ENCODE measurements at regions not wholly inside any gene's neighbourhood (a gene's known extent, or its start where the extent isn't known, plus 50 kb on each side); places are given as distances from the start of the nearest gene placed in this dataset.

DNA sequence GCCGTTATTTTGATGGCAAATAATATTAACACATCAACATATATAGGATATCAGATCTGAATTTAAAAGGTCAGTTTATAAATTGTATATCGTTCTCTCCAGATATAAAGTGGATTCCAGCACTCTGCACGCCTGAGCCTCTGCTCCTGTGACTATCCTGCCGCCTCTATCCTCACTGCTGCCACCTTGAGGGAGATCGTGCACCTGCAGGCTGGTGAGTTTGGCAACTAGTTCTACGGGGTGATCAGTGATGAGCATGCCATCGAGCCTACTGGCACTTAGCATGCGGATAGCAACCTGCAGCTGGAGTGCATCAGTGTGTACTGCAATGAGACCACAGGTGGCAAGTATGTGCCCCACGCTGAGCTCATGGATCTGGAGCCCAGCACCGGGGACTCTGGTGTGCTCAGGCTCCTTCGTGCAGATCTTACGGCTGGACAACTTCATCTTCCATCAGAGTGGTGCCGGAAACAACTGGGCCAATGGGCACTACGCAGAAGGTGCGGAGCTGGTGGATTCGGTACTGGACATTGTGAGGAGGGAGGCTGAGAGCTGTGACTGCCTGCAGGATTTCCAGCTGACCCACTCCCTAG is 84.9 kb downstream of the FBXO5 start:
- in situ Hi-C loops (cut with MboI; ENCODE audit: low sequenced_read_pairs) (no loop called here), dilution Hi-C loops (cut with HindIII; ENCODE audit: low sequenced_read_pairs, unreplicated experiment) (no loop called here), intact Hi-C loops (cut with micrococcal nuclease) (loop anchor here (1.0 to 5.0 kb wide), 3 partner anchors 33 to 181 kb away; no protein-coding TSS in a partner anchor)
- H3K27ac ChIP-seq (ENCODE audit: insufficient read depth, low read length) = no peak overlapping the region
- H3K4me2 ChIP-seq (ENCODE audit: low read depth, low read length) = no peak overlapping the region
- H3K4ac ChIP-seq (ENCODE audit: low read depth, low read length) = no peak overlapping the region
- H2AFZ ChIP-seq (replicated peaks; ENCODE audit: low read length, poor library complexity) = peak overlapping the region; percentile 36
- H3K9me3 ChIP-seq (ENCODE audit: control insufficient read depth, insufficient read depth, low read length) = no peaks in the 10 kb centered on the region
- no peaks in the 10 kb centered on the region; the same call in 1 of the 2 replicates for H3K27me3 ChIP-seq (ENCODE audit: control insufficient read depth, insufficient read depth, low read length)
- H2BK15ac ChIP-seq (ENCODE audit: low read depth, low read length) = no peak overlapping the region
- H2BK20ac ChIP-seq (ENCODE audit: low read depth, low read length) = no peak overlapping the region
- H4K8ac ChIP-seq (ENCODE audit: low read depth in 2 of 2, low read length in 2 of 2) = no peak overlapping the region
- no peak overlapping the region for H3K18ac ChIP-seq (ENCODE audit: low read depth, low read length)
- TF ChIP-seq RFX5 (IDR thresholded peaks at IDR 0.05; ENCODE audit: low read depth, low read length) (no peak), POLR2A (IDR thresholded peaks at IDR 0.05; ENCODE audit: low read depth, low read length) (no peak), RAD21 (IDR thresholded peaks at IDR 0.05; ENCODE audit: low read length) (peak; percentile 45), NFE2L2 (IDR thresholded peaks at IDR 0.05; ENCODE audit: low read depth, low read length) (no peak), SMC3 (IDR thresholded peaks at IDR 0.05; ENCODE audit: low read depth, low read length) (peak; percentile 57; the same call in 1 of the 2 replicates), RCOR1 (IDR thresholded peaks at IDR 0.05; ENCODE audit: insufficient replicate concordance, low read length) (no peak)
- TF ChIP-seq, protein P1, sequence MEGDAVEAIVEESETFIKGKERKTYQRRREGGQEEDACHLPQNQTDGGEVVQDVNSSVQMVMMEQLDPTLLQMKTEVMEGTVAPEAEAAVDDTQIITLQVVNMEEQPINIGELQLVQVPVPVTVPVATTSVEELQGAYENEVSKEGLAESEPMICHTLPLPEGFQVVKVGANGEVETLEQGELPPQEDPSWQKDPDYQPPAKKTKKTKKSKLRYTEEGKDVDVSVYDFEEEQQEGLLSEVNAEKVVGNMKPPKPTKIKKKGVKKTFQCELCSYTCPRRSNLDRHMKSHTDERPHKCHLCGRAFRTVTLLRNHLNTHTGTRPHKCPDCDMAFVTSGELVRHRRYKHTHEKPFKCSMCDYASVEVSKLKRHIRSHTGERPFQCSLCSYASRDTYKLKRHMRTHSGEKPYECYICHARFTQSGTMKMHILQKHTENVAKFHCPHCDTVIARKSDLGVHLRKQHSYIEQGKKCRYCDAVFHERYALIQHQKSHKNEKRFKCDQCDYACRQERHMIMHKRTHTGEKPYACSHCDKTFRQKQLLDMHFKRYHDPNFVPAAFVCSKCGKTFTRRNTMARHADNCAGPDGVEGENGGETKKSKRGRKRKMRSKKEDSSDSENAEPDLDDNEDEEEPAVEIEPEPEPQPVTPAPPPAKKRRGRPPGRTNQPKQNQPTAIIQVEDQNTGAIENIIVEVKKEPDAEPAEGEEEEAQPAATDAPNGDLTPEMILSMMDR (conservative IDR thresholded peaks at IDR 0.05; ENCODE audit: low read depth, low read length) = peak; percentile 76
- TF ChIP-seq, protein P2, sequence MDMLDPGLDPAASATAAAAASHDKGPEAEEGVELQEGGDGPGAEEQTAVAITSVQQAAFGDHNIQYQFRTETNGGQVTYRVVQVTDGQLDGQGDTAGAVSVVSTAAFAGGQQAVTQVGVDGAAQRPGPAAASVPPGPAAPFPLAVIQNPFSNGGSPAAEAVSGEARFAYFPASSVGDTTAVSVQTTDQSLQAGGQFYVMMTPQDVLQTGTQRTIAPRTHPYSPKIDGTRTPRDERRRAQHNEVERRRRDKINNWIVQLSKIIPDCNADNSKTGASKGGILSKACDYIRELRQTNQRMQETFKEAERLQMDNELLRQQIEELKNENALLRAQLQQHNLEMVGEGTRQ (IDR thresholded peaks at IDR 0.05; ENCODE audit: low read depth, low read length) = no peak
- ChIA-PET CTCF (interaction anchor here (0.8 to 1.2 kb wide), 3 partner anchors 9 to 50 kb away, joined by 3 to 6 read pairs (median 4); no protein-coding TSS in a partner anchor), POLR2A (ENCODE audit: unreplicated experiment) (no interaction called here)
- H3K4me1 ChIP-seq (ENCODE audit: control insufficient read depth, insufficient read depth, low read length) = no peaks in the 10 kb centered on the region
- no peaks in the 10 kb centered on the region for H3K79me1 ChIP-seq (ENCODE audit: low read depth in 1 of 2, low read length in 2 of 2)
- H2BK5ac ChIP-seq (ENCODE audit: low read depth, low read length, poor library complexity, severe bottlenecking) = no peak overlapping the region
- H4K5ac ChIP-seq (ENCODE audit: low read depth, low read length) = no peak overlapping the region
- H2AK9ac ChIP-seq (replicated peaks; ENCODE audit: low read depth, low read length, poor library complexity) = no peak overlapping the region
- H3K23ac ChIP-seq (ENCODE audit: low read depth, low read length) = no peak overlapping the region
- no peaks in the 10 kb centered on the region for H4K20me1 ChIP-seq (ENCODE audit: insufficient read depth, low read length)
- no peaks in the 10 kb centered on the region for H3K36me3 ChIP-seq (ENCODE audit: control insufficient read depth, insufficient read depth, low read length)
- H3K9me1 ChIP-seq (ENCODE audit: insufficient read depth, low read length) = peaks cover 4% of the 10 kb centered on the region; the same call in 1 of the 2 replicates
- no peak overlapping the region for H4K91ac ChIP-seq (ENCODE audit: insufficient read depth, low read depth, low read length)
- no peak overlapping the region for H3K4me3 ChIP-seq (ENCODE audit: insufficient read depth, low read depth, low read length)
- DNase-seq = peak; percentile 46
- H3K56ac ChIP-seq (ENCODE audit: extremely low read depth, insufficient read depth, low read length) = no peak overlapping the region
- no peak overlapping the region for H2BK120ac ChIP-seq (ENCODE audit: low read depth, low read length)
- no peak overlapping the region for H2AK5ac ChIP-seq (ENCODE audit: low read depth, low read length)
- WGBS, 2 experiments (ENCODE audit: extremely low coverage in 2 of 2, insufficient read length in 1 of 2) = 57% methylated on average over 2 of the region's 16 CpGs; no CpG with 5 or more reads in 1 of the 2 experiments
- H3K14ac ChIP-seq (replicated peaks; ENCODE audit: low read depth, low read length) = no peak overlapping the region
- H3K9ac ChIP-seq (ENCODE audit: low read depth, low read length) = no peak overlapping the region
- ATAC-seq (ENCODE audit: low read depth) = peak; percentile 100
- no TSS peak for BruUV-seq (replicated peaks)
